Ishikawa (cell line): ENCODE measurements at regions not wholly inside any gene's neighbourhood (a gene's known extent, or its start where the extent isn't known, plus 50 kb on each side); places are given as distances from the start of the nearest gene placed in this dataset.

ENCODE experiments used
- CEBPB ChIP-seq: IDR thresholded peaks from 2 replicates; pipeline ENCODE4 v1.6.1; 2012
- RAD21 ChIP-seq: IDR thresholded peaks from 2 replicates; pipeline ENCODE4 v1.6.1; 2012; ENCODE audit warnings: low read depth
- TAF1 ChIP-seq: IDR thresholded peaks from 2 replicates; pipeline ENCODE4 v1.6.1; 2012; ENCODE audit warnings: low read depth, mild to moderate bottlenecking
- TF ChIP-seq, protein P1 (sequence below): IDR thresholded peaks from 2 replicates; pipeline ENCODE4 v1.6.1; 2012; ENCODE audit warnings: low read depth, mild to moderate bottlenecking
- TF ChIP-seq, protein P2 (sequence below): IDR thresholded peaks from 2 replicates; pipeline ENCODE4 v1.6.1; 2012

DNA sequence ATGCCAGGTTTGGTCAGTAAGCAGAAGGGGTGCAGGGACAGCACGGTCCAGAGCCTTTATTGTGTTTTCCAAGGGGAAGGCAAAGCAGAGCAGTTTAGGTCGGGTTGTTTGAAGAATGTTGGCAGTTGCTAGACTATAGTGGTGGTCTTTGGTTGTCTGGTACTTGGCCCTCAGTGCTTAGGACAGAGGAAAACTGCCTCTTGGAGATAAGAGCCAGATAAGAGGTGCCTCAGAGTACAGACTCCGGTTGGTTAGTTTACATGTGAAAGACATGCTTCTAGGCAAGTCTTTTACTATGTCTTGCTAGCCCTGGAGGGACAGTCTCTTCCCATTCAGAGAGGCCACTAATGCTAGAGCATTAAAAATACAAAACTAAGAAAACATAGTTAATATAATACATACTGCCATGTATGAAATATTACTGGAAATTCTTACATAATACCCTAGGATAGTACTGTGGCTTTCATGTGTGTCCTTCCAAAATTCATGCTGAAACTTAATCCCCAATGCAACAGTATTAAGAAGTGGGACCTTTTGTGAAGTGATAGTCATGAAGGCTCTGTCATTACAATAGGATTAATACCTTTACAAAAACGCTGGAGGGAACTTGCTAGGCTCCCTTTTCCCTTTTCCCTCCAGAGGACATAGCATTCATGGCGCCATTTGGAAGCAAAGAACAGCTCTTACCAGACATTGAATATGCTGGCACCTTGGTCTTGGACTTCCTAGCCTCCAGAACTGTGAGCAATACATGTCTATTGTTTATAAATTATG lies 280.4 kb downstream of the TMEM167A start:
- TF ChIP-seq, protein P1, sequence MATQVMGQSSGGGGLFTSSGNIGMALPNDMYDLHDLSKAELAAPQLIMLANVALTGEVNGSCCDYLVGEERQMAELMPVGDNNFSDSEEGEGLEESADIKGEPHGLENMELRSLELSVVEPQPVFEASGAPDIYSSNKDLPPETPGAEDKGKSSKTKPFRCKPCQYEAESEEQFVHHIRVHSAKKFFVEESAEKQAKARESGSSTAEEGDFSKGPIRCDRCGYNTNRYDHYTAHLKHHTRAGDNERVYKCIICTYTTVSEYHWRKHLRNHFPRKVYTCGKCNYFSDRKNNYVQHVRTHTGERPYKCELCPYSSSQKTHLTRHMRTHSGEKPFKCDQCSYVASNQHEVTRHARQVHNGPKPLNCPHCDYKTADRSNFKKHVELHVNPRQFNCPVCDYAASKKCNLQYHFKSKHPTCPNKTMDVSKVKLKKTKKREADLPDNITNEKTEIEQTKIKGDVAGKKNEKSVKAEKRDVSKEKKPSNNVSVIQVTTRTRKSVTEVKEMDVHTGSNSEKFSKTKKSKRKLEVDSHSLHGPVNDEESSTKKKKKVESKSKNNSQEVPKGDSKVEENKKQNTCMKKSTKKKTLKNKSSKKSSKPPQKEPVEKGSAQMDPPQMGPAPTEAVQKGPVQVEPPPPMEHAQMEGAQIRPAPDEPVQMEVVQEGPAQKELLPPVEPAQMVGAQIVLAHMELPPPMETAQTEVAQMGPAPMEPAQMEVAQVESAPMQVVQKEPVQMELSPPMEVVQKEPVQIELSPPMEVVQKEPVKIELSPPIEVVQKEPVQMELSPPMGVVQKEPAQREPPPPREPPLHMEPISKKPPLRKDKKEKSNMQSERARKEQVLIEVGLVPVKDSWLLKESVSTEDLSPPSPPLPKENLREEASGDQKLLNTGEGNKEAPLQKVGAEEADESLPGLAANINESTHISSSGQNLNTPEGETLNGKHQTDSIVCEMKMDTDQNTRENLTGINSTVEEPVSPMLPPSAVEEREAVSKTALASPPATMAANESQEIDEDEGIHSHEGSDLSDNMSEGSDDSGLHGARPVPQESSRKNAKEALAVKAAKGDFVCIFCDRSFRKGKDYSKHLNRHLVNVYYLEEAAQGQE: no peak
- no peak for TF ChIP-seq TAF1
- TF ChIP-seq, protein P2, sequence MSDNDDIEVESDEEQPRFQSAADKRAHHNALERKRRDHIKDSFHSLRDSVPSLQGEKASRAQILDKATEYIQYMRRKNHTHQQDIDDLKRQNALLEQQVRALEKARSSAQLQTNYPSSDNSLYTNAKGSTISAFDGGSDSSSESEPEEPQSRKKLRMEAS: no peak
- TF ChIP-seq RAD21: no peak
- TF ChIP-seq CEBPB: no peak
